ENCODE measurements at regions not wholly inside any gene's neighbourhood (a gene's known extent, or its start where the extent isn't known, plus 50 kb on each side); places are given as distances from the start of the nearest gene placed in this dataset.
"Not testable (repeated sequence)": the region's sequence is repeated elsewhere in the genome, so short reads cannot be mapped to it uniquely, and the experiment has no call there.

GRCh38 chr7:131937868-131938267 is 381.4 kb upstream of the PODXL start:
- no peak for DNase-seq (ENCODE audit: low read depth in 2 of 2)

DNA sequence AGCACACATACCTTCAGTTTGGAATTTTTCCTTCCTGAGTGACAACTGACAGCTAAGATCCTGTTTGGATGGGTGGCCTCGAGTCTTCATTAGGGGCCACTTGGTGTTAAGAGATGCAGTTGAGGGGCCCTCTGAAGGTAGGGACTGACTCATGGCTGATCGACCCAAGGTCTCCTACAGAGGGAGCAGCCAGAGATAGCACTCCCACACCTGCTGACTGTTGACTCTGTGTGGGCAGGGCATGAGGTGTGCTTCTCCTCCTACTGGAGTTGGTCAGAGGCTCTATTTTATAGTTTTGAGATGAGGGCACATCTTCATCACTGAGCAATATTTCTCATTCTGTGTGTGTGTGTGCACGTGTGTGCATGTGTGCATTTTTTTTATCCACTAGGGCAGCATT is 378.8 kb upstream of the PODXL start:
- no peak for DNase-seq (ENCODE audit: low read depth in 2 of 2)

- no peak for DNase-seq (ENCODE audit: low read depth in 2 of 2)
Observed at GRCh38 chr7:131934452-131934851, 378.0 kb upstream of the PODXL start.

DNA sequence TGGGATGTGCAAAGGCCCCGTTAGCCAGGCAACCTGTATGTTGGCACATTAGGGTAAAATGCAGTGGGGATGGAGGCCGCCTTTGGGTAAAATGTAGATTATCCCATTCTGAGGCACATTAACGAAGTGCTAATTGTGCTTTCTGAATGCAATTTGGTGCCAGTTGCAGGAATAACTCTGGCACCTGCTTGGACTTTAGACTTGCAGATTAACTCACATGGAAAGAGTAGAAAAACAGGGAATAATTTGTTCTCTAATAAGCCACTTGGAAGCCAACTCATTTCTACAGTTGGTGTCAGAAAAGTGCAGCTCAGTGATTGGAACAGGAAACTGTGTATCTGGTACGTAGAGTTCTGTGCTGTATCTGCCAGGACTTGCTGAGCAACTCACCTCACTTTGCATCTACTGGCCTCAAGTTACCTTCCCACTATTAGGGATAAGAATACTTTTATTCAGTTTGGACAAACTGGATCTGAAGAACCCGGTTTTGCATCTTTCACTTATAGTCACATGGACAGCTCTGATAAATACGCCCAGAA is 377.4 kb upstream of the PODXL start:
- DNase-seq (ENCODE audit: low read depth in 2 of 2): no peak

- not testable (repeated sequence) for DNase-seq (ENCODE audit: low read depth in 2 of 2)
Observed at GRCh38 chr7:131933219-131933618, 376.8 kb upstream of the PODXL start.

DNA sequence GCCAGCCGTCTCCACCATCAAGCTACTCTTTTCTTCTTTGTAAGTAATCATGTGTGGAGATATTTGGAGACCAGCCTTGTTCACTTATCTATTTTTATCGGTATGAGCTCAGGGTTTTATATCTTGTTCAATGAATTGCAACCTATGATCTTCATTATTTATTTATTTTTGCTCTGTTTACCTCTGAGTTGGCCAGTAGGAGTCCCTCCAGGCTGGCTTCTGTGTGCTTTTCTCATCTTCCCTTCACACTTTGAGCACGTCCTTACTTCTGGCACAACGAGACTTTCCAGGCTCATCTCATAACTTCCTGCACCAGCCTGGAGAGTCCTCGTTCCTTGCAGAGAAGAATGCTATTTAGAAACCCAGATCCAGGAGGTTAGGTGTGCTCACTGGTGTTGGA is 375.8 kb upstream of the PODXL start:
- DNase-seq (ENCODE audit: low read depth in 2 of 2): no peak

- DNase-seq (ENCODE audit: low read depth in 2 of 2): no peak
Observed at GRCh38 chr7:131931370-131931769, 374.9 kb upstream of the PODXL start.

DNA sequence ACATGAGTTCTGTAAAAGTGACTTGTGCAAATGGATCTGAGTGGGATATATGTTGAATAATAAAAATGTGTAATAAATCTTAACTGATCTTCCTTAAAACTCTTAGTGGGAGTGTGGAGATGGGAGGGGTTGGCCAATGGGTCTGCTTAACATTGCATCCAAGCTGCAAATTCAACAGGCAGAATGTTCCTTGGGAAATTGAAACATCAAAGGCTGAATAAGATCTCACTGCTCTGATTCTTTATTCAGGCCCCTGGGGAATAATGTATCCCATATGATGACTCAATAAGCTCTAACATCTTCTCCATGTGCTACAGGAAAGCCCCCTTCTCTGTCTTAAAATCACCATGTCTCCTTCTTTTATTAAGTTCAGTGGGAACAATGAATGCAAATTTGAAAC is 373.2 kb upstream of the PODXL start:
- DNase-seq (ENCODE audit: low read depth in 2 of 2): no peak

- DNase-seq (ENCODE audit: low read depth in 2 of 2): no peak
Observed at GRCh38 chr7:131927770-131928423, 371.5 kb upstream of the PODXL start.

GRCh38 chr7:131925636-131926035 is 369.2 kb upstream of the PODXL start:
- no peak for DNase-seq (ENCODE audit: low read depth in 2 of 2)

DNA sequence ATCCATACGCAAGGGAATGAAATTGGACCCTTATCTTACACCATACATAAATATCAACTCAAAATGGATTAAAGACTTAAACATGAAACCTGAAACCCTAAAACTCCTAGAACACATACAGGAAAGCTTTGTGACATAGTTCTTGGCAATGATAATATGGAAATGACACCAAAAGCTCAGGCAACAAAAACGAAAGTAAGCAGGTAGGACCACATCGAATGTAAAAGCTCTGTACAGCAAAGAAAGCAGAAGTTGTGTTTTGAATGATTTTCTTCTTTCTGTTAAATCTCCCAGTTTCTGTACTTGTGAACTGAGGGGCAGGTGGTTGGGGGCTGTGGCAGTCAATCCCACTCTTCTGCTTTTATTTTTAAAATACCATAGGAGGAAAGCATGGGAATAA is 368.4 kb upstream of the PODXL start:
- no peak for DNase-seq (ENCODE audit: low read depth in 2 of 2)

DNA sequence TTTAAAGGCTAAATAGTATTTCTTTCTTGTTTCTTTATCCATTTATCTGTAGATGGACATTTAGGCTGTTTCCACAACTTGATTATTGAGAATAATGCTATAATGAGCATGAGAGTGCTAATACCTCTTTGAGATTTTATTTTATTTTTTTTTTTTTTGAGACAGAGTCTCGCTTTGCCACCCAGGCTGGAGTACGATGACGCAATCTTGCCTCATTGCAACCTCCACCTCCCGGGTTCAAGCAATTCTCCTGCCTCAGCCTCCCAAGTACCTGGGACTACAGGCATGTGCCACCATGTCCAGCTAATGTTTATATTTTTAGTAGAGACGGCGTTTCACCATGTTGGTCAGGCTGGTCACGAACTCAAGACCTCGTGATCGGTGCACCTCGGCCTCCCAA is 366.5 kb upstream of the PODXL start:
- not testable (repeated sequence) for DNase-seq (ENCODE audit: low read depth in 2 of 2)

DNA sequence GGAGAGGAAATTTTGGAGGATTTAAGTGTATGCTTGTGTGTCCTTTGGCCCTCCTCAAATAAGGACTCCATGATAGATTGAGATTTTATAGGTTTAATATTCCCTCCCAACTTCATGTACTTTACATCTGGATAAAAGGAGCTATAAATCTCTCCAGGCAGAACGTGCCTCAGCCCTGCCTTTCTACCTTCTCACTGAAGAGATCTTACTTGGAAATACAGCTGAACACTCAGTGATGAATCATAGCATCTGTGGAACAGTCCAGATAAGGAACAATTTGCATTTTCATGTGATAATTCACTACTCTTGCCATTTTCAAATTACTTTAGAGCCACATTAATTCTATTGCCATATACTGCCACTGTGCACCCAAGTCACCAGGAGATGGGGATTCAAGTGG is 364.6 kb upstream of the PODXL start:
- no peak for DNase-seq (ENCODE audit: low read depth in 2 of 2)

DNA sequence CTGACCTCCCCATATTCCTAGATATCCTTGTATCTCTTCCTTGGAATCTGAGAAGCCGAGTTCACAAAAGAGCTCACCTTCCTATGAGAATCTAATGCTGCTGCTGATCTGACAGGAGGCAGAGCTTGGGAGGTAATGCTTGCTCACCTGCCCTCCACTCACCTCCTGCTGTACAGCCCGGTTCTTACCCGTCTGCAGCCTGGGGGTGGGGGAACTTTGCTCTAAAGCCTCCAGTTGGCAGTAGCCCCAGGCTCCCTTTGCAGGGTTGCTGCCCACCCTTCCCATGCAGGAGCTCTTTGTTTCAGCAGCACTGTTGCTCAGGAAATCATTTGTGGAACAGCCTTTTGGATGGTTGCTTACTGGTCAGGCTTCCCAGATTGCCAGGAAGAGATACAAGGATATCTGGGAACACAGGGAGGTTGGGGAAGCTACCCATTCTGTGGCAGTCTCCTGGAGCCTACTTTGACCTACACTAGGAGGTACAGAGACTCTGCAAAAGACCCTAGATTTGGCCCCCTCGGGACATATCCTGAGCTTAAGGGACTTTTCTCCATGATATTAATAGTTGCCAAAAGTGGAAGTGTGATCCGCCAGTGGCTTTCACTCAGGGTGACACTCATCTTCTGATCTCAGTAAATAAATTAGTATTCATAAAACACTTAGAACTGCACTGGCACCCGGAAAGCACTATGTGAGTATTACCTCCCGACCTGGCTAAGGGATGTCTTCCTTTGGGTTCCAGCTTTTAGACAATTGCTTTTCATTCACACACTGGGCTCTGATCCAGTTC is 363.7 kb upstream of the PODXL start:
- DNase-seq (ENCODE audit: low read depth in 2 of 2): no peak

DNA sequence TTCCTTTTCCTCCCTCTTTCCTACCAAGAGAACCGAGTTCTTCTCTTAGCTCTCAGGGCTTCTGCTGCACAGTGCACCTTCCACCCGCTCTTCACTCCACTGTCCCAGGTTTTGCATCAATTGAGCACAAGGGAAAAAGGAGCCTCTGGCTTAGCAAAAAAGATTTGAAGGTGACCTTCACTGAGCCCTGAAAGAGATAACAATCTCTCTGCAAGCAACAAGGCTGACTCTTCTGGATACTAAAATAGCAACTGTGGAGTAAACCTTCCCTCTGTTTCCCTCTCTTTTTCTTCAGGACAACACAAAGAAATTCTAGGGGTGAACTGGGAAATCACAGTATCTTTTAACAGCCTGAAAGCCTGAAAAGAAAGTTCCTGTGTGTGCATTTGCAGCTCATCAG is 354.7 kb upstream of the PODXL start:
- no peak for DNase-seq (ENCODE audit: low read depth in 2 of 2)

- DNase-seq (ENCODE audit: low read depth in 2 of 2): no peak
Observed at GRCh38 chr7:131909151-131909768, 352.8 kb upstream of the PODXL start.

DNA sequence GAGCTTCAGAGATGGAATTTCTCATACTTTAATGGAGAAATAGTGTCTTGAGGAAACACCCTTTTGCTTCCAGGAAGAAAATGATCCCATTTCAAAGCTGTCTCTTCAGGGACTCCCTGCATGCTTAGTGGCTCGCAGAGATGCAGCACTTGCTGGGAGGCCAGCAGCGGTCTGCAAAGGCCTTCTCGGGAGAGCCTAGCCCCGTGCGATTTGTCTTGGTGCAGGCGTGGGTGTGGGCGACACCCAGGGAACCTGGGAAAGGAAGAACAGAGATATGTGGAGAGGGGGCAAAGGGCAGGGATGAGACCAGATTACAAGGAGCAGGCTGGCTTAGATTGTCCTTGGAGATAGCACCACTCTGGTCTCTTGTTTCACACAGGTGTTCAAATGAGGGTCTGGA is 352.3 kb upstream of the PODXL start:
- DNase-seq (ENCODE audit: low read depth in 2 of 2): no peak

- no peak for DNase-seq (ENCODE audit: low read depth in 2 of 2)
Observed at GRCh38 chr7:131905471-131905973, 349.1 kb upstream of the PODXL start.

DNA sequence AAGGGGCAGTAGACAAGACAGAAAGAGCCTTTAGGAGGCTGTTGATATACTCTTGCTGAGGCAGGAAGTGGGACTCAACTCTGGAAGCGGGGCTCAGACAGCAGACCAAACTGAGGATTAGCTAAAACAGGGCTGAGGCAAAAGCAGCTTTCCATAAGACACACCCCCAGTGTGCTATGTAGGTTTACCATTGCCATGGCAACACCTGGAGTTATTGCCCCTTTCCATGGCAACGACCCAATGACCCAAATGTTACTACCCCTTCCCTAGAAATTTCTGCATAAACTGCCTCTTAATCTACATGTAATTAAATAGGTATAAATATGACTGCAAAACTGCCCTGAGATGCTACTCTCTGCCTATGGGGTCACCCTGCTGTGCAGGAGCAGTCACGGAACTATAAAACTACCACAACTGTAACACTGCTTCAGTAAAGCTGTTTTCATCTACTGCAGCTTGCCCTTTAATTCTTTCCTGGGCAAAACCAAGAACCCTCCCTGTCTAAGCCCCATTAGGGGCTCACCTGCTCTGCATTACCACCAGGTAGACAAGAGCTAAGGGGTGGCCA is 348.4 kb upstream of the PODXL start:
- DNase-seq (ENCODE audit: low read depth in 2 of 2): no peak

DNA sequence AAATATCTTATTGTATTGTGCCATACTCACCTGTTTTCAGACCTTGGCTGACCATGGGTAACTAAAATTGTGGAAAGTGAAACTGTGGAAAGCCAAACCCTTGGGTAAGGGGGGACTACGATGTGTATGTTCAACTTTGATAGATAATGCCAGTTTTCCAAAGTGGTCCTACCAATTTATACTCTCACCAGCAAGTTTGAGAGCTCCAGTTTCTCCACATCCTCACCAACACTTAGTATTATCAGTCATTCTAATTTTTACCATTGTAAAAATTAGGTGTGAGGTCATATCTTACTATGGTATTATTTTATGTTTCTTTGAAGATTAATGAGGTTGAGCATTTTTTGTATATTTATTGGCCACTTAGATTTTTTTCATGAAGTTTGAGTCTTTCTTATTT is 346.9 kb upstream of the PODXL start:
- DNase-seq (ENCODE audit: low read depth in 2 of 2): no peak

- DNase-seq (ENCODE audit: low read depth in 2 of 2): no peak
Observed at GRCh38 chr7:131900785-131901287, 344.4 kb upstream of the PODXL start.

Measured in stimulated activated CD4-positive, alpha-beta T cell treated with anti-CD3 and anti-CD28 coated beads, Interleukin-1b, Interleukin-23, amount 100 ng/mL, for 1 hour (primary cell).